ENCODE measurements at regions not wholly inside any gene's neighbourhood (a gene's known extent, or its start where the extent isn't known, plus 50 kb on each side); places are given as distances from the start of the nearest gene placed in this dataset.

DNA sequence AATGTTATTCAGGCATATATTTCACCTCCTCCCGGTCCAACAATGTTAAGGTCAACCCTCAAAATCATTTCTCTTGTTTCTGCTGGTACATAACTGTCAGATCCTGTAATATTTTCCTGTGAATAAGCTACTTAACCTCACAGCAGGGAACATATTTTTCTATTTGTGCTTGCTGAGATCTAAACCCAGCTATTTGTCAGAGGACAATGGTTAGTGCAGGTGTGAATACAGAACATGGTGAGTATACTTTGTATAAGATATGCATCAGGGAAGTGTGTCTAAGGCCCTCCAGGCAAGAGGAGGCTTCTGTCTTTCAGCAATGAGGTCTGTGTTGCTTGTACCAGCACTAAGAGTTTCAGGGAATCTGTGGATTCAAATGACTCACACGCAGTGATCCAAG, 970.6 kb downstream of the NCAM2 start:
- no TSS peak for BruUV-seq (replicated peaks)
- no peak overlapping the region for H3K4me3 Mint-ChIP-seq (ENCODE audit: unreplicated experiment)
- Histone ChIP-seq H3K27me3 (replicated peaks; ENCODE audit: control insufficient read depth, insufficient read depth, low read length) (no peaks in the 10 kb centered on the region), H3K9me3 (peaks cover 11% of the 10 kb centered on the region; the same call in 1 of the 2 replicates), H3K4me1 (no peaks in the 10 kb centered on the region), H3K4me3 (ENCODE audit: low read depth, low read length) (no peak overlapping the region), H3K36me3 (ENCODE audit: control insufficient read depth, insufficient read depth, low read length) (no peaks in the 10 kb centered on the region)
- no peak overlapping the region for H3K27ac Mint-ChIP-seq (ENCODE audit: unreplicated experiment)
- no peaks in the 10 kb centered on the region for H3K27me3 Mint-ChIP-seq (ENCODE audit: insufficient read depth, unreplicated experiment)
- DNase-seq, result no peak
- TF ChIP-seq, protein P1, sequence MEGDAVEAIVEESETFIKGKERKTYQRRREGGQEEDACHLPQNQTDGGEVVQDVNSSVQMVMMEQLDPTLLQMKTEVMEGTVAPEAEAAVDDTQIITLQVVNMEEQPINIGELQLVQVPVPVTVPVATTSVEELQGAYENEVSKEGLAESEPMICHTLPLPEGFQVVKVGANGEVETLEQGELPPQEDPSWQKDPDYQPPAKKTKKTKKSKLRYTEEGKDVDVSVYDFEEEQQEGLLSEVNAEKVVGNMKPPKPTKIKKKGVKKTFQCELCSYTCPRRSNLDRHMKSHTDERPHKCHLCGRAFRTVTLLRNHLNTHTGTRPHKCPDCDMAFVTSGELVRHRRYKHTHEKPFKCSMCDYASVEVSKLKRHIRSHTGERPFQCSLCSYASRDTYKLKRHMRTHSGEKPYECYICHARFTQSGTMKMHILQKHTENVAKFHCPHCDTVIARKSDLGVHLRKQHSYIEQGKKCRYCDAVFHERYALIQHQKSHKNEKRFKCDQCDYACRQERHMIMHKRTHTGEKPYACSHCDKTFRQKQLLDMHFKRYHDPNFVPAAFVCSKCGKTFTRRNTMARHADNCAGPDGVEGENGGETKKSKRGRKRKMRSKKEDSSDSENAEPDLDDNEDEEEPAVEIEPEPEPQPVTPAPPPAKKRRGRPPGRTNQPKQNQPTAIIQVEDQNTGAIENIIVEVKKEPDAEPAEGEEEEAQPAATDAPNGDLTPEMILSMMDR (IDR thresholded peaks at IDR 0.05; ENCODE audit: insufficient read depth in 1 of 2, low read depth in 1 of 2, low read length in 1 of 2, severe bottlenecking in 1 of 2, unreplicated experiment in 1 of 2), result no peak
- intact Hi-C loops (cut with micrococcal nuclease; ENCODE audit: unreplicated experiment), result no loop called here
- CTCF ChIA-PET, result no interaction called here
- peaks cover 27% of the 10 kb centered on the region for H3K9me3 Mint-ChIP-seq (ENCODE audit: unreplicated experiment)
- no peaks in the 10 kb centered on the region for H3K36me3 Mint-ChIP-seq (ENCODE audit: insufficient read depth, unreplicated experiment)
- H3K4me1 Mint-ChIP-seq (ENCODE audit: low read depth, unreplicated experiment), result no peaks in the 10 kb centered on the region
- POLR2A ChIA-PET, result no interaction called here

DNA sequence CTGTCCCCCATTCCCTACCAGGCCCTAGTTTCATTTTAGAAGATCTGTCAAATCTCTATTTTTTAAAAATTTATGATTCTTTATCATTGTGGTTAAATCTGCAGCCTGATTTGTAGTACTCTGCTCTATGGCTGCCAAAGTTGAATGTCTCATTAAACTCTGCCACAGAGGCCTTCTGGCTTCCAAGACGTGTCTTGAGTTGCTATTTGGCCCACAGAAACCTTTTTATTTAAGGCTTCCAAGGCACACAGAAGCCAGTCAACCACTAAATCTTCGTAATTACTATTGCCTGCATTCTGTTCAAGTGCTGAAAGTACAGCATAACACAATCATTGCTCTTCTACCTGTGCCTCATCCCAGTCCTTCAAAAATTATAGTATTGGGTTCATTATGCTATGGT, 971.0 kb downstream of the NCAM2 start:
- Mint-ChIP-seq H3K4me3 (ENCODE audit: unreplicated experiment) (no peak overlapping the region), H3K27me3 (ENCODE audit: insufficient read depth, unreplicated experiment) (no peaks in the 10 kb centered on the region), H3K9me3 (ENCODE audit: unreplicated experiment) (peaks cover 23% of the 10 kb centered on the region), H3K27ac (ENCODE audit: unreplicated experiment) (no peak overlapping the region), H3K36me3 (ENCODE audit: insufficient read depth, unreplicated experiment) (no peaks in the 10 kb centered on the region), H3K4me1 (ENCODE audit: low read depth, unreplicated experiment) (no peaks in the 10 kb centered on the region)
- TF ChIP-seq, protein P1 (IDR thresholded peaks at IDR 0.05; ENCODE audit: insufficient read depth in 1 of 2, low read depth in 1 of 2, low read length in 1 of 2, severe bottlenecking in 1 of 2, unreplicated experiment in 1 of 2), result no peak
- no peak overlapping the region for H3K4me3 ChIP-seq (ENCODE audit: low read depth, low read length)
- H3K36me3 ChIP-seq (ENCODE audit: control insufficient read depth, insufficient read depth, low read length), result no peaks in the 10 kb centered on the region
- DNase-seq, result no peak
- no peaks in the 10 kb centered on the region for H3K4me1 ChIP-seq
- H3K9me3 ChIP-seq, result peaks cover 7% of the 10 kb centered on the region; the same call in 1 of the 2 replicates
- no TSS peak for BruUV-seq (replicated peaks)
- no peaks in the 10 kb centered on the region for H3K27me3 ChIP-seq (replicated peaks; ENCODE audit: control insufficient read depth, insufficient read depth, low read length)
- intact Hi-C loops (cut with micrococcal nuclease; ENCODE audit: unreplicated experiment), result no loop called here
- POLR2A ChIA-PET, result no interaction called here
- CTCF ChIA-PET, result no interaction called here

DNA sequence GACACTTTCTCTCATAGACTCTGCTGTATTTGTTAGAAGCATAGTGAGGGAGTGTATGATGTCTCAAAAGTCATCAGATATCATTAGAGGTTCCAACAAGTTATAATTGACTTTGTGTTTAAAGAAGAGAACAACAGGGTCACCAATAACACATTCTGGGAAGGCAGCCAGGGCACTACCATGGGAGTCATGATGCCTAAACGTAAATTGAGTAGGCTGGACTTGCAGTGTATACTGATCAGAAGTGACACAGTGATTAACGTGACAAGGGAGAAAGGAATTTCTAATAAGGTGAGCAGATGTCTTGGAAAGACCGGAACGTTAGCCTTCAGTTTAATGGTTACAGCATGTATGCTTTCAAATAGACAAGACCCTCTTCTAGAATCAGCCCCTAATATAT, 973.2 kb downstream of the NCAM2 start:
- no peaks in the 10 kb centered on the region for H3K27me3 ChIP-seq (replicated peaks; ENCODE audit: control insufficient read depth, insufficient read depth, low read length)
- Mint-ChIP-seq H3K9me3 (ENCODE audit: unreplicated experiment) (peaks cover 2% of the 10 kb centered on the region), H3K36me3 (ENCODE audit: insufficient read depth, unreplicated experiment) (no peaks in the 10 kb centered on the region), H3K27me3 (ENCODE audit: insufficient read depth, unreplicated experiment) (no peaks in the 10 kb centered on the region), H3K27ac (ENCODE audit: unreplicated experiment) (no peak overlapping the region), H3K4me3 (ENCODE audit: unreplicated experiment) (no peak overlapping the region), H3K4me1 (ENCODE audit: low read depth, unreplicated experiment) (no peaks in the 10 kb centered on the region)
- TF ChIP-seq, protein P1 (IDR thresholded peaks at IDR 0.05; ENCODE audit: insufficient read depth in 1 of 2, low read depth in 1 of 2, low read length in 1 of 2, severe bottlenecking in 1 of 2, unreplicated experiment in 1 of 2), result no peak
- no peaks in the 10 kb centered on the region for H3K36me3 ChIP-seq (ENCODE audit: control insufficient read depth, insufficient read depth, low read length)
- POLR2A ChIA-PET, result no interaction called here
- H3K9me3 ChIP-seq, result no peaks in the 10 kb centered on the region
- BruUV-seq (replicated peaks), result no TSS peak
- no peak overlapping the region for H3K4me3 ChIP-seq (ENCODE audit: low read depth, low read length)
- CTCF ChIA-PET, result no interaction called here
- intact Hi-C loops (cut with micrococcal nuclease; ENCODE audit: unreplicated experiment), result no loop called here
- no peak for DNase-seq
- H3K4me1 ChIP-seq, result no peaks in the 10 kb centered on the region

All from Caco-2 (cell line).